ENCODE measurements at regions not wholly inside any gene's neighbourhood (a gene's known extent, or its start where the extent isn't known, plus 50 kb on each side); places are given as distances from the start of the nearest gene placed in this dataset.

- 100% methylated on average over 2 of the region's 2 CpGs for WGBS (ENCODE audit: missing lambda C conversion rate)
- CTCF ChIA-PET = interaction anchor here (1.7 kb wide), 1 partner anchor 12 kb away, joined by 4 read pairs; no protein-coding TSS in a partner anchor
Measured at GRCh38 chr6:113660819-113661218, 196.3 kb upstream of the MARCKS start.

GRCh38 chr6:113662093-113662665 is 195.0 kb upstream of the MARCKS start:
- Histone ChIP-seq H3K9me3 (no peaks in the 10 kb centered on the region), H3K4me1 (no peaks in the 10 kb centered on the region), H3K4me2 (no peak overlapping the region), H3K4me3 (no peak overlapping the region), H3K27ac (no peak overlapping the region)
- no peak for TF ChIP-seq EP300 (IDR thresholded peaks at IDR 0.05)
- POLR2A ChIA-PET = no interaction called here
- ATAC-seq = no peak
- no peak for DNase-seq (ENCODE audit: low read depth in 1 of 2, low spot score in 1 of 2)
- 88% methylated on average over 3 of the region's 3 CpGs for WGBS (ENCODE audit: missing lambda C conversion rate)
- no peak for FAIRE-seq
- CTCF ChIA-PET = no interaction called here

More at GRCh38 chr6:113660819-113661218, 196.3 kb upstream of the MARCKS start:
- no peaks in the 10 kb centered on the region for H3K9me3 ChIP-seq
- H3K4me1 ChIP-seq = no peaks in the 10 kb centered on the region
- POLR2A ChIA-PET = no interaction called here
- H3K27ac ChIP-seq = no peak overlapping the region
- H3K4me2 ChIP-seq = no peak overlapping the region
- DNase-seq (ENCODE audit: low read depth in 1 of 2, low spot score in 1 of 2) (no peak), ATAC-seq (no peak), FAIRE-seq (no peak)
- TF ChIP-seq HOXB13 (CRISPR knock-in tag; IDR thresholded peaks at IDR 0.05; ENCODE audit: low read depth) (no peak), TFCP2L1 (CRISPR knock-in tag; IDR thresholded peaks at IDR 0.05) (no peak), CHD4 (IDR thresholded peaks at IDR 0.05; ENCODE audit: borderline replicate concordance) (no peak), MAZ (IDR thresholded peaks at IDR 0.05; ENCODE audit: borderline replicate concordance, low read depth, low read length) (no peak), NR3C1 (IDR thresholded peaks at IDR 0.05) (no peak), CEBPB (IDR thresholded peaks at IDR 0.05) (no peak), HEYL (CRISPR knock-in tag; IDR thresholded peaks at IDR 0.05) (no peak), USF2 (IDR thresholded peaks at IDR 0.05) (no peak), RARB (CRISPR knock-in tag; IDR thresholded peaks at IDR 0.05) (no peak), ZSCAN20 (CRISPR knock-in tag; IDR thresholded peaks at IDR 0.05) (no peak), BCL3 (IDR thresholded peaks at IDR 0.05) (no peak), MYC (IDR thresholded peaks at IDR 0.05; ENCODE audit: borderline replicate concordance, low read length) (no peak), PHF8 (IDR thresholded peaks at IDR 0.05; ENCODE audit: borderline replicate concordance, low read depth) (no peak), POLR2AphosphoS2 (conservative IDR thresholded peaks at IDR 0.05; ENCODE audit: low read length) (no peak), FOXS1 (CRISPR knock-in tag; IDR thresholded peaks at IDR 0.05) (no peak), POLR2A (IDR thresholded peaks at IDR 0.05; ENCODE audit: low read length) (no peak)
- TF ChIP-seq, protein P1, sequence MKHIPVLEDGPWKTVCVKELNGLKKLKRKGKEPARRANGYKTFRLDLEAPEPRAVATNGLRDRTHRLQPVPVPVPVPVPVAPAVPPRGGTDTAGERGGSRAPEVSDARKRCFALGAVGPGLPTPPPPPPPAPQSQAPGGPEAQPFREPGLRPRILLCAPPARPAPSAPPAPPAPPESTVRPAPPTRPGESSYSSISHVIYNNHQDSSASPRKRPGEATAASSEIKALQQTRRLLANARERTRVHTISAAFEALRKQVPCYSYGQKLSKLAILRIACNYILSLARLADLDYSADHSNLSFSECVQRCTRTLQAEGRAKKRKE (CRISPR knock-in tag; IDR thresholded peaks at IDR 0.05; ENCODE audit: low read depth) = no peak
- TF ChIP-seq, protein P2, sequence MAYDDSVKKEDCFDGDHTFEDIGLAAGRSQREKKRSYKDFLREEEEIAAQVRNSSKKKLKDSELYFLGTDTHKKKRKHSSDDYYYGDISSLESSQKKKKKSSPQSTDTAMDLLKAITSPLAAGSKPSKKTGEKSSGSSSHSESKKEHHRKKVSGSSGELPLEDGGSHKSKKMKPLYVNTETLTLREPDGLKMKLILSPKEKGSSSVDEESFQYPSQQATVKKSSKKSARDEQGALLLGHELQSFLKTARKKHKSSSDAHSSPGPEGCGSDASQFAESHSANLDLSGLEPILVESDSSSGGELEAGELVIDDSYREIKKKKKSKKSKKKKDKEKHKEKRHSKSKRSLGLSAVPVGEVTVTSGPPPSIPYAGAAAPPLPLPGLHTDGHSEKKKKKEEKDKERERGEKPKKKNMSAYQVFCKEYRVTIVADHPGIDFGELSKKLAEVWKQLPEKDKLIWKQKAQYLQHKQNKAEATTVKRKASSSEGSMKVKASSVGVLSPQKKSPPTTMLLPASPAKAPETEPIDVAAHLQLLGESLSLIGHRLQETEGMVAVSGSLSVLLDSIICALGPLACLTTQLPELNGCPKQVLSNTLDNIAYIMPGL (CRISPR knock-in tag; IDR thresholded peaks at IDR 0.05; ENCODE audit: borderline replicate concordance) = no peak
- no peak overlapping the region for H3K4me3 ChIP-seq

All from A549 (cell line).